Keratinocyte (primary cell): ENCODE measurements at regions not wholly inside any gene's neighbourhood (a gene's known extent, or its start where the extent isn't known, plus 50 kb on each side); places are given as distances from the start of the nearest gene placed in this dataset.

Experiments
- EZH2 ChIP-seq: IDR thresholded peaks from one replicate; pipeline ENCODE4 v1.6.1; 2012; ENCODE audit warnings: inconsistent platforms, mild to moderate bottlenecking, low read length, moderate library complexity
- TF ChIP-seq, protein P1 (sequence below), 3 experiments: IDR thresholded peaks in 1 of 3; conservative IDR thresholded peaks in 1 of 3; optimal IDR thresholded peaks in 1 of 3; 2 replicates in 2 of 3; 3 replicates in 1 of 3; pipeline versions ENCODE3 to v1.5.1; 2011; ENCODE audit warnings: low read length in 3 of 3, mild to moderate bottlenecking in 3 of 3, moderate library complexity in 2 of 3, control low read depth in 1 of 3, inconsistent platforms in 1 of 3; ENCODE audit not compliant: insufficient read depth in 2 of 3; ENCODE audit errors: extremely low read depth in 1 of 3

DNA sequence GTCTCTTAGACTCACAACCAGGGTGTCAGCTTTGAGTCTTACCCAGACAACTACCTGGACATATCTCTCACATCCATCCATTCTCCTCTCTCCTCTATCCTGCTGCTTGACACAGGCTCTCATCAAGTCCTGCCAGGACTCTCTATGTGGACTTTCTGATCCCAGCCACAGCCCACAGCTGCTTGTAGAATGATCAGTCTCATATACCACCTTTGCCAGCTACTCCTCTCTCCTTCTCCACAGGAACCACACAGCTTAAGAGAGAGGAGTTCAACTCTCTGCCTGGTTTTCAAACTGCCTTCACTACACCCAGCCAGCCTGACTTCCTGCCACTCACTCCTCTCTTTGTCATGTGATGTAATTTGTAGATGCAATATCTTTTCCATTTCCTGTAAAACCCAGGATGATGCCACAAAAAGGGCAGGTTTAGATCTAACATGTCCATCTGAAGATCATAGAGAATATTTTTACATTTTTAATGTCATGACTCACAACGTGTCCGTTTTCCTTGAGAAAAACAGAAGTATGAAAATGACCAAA lies 154.0 kb downstream of the RAB11FIP2 start:
- TF ChIP-seq, protein P1, sequence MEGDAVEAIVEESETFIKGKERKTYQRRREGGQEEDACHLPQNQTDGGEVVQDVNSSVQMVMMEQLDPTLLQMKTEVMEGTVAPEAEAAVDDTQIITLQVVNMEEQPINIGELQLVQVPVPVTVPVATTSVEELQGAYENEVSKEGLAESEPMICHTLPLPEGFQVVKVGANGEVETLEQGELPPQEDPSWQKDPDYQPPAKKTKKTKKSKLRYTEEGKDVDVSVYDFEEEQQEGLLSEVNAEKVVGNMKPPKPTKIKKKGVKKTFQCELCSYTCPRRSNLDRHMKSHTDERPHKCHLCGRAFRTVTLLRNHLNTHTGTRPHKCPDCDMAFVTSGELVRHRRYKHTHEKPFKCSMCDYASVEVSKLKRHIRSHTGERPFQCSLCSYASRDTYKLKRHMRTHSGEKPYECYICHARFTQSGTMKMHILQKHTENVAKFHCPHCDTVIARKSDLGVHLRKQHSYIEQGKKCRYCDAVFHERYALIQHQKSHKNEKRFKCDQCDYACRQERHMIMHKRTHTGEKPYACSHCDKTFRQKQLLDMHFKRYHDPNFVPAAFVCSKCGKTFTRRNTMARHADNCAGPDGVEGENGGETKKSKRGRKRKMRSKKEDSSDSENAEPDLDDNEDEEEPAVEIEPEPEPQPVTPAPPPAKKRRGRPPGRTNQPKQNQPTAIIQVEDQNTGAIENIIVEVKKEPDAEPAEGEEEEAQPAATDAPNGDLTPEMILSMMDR (optimal IDR thresholded peaks at IDR 0.05 in 1 of 3, IDR thresholded peaks at IDR 0.05 in 1 of 3, conservative IDR thresholded peaks at IDR 0.05 in 1 of 3; ENCODE audit: extremely low read depth in 1 of 3, insufficient read depth in 2 of 3, low read length in 3 of 3) = no peak
- TF ChIP-seq EZH2 = no peak
